Transverse colon (tissue), 4 donors: ENCODE measurements at regions not wholly inside any gene's neighbourhood (a gene's known extent, or its start where the extent isn't known, plus 50 kb on each side); places are given as distances from the start of the nearest gene placed in this dataset.

Experiments used
- DNase-seq: peaks from one replicate; pipeline ENCODE4 v3.0.0-alpha.2; 2019
- H3K27ac ChIP-seq, 4 donors: fragments of 200-600 bp; sonication (generic); 2 replicates each; pipeline ENCODE4 v1.5.1; 2016 to 2018; ENCODE audit warnings: inconsistent platforms in 4 of 4
- H3K27me3 ChIP-seq: fragments of 200-600 bp; sonication (generic); 2 replicates; pipeline ENCODE4 v1.5.1; 2017; ENCODE audit warnings: inconsistent platforms
- H3K36me3 ChIP-seq, 4 donors: fragments of 200-600 bp; sonication (generic); 2 replicates each; pipeline ENCODE4 v1.5.1; 2017 to 2019; ENCODE audit warnings: inconsistent platforms in 4 of 4
- H3K4me1 ChIP-seq, 4 donors: fragments of 200-600 bp; sonication (generic); 2 replicates each; pipeline ENCODE4 v1.5.1; 2017 to 2020; ENCODE audit warnings: inconsistent platforms in 4 of 4
- H3K4me3 ChIP-seq, 4 donors: fragments of 200-600 bp; sonication (generic); 1 replicate in 1 of 4; 2 replicates in 3 of 4; pipeline versions ENCODE4 v1.5.1 to v1.6.1; 2017 to 2019; ENCODE audit warnings: inconsistent platforms in 4 of 4
- H3K9me3 ChIP-seq, 2 donors: fragments of 200-600 bp; sonication (generic); 2 replicates each; pipeline ENCODE4 v1.5.1; 2017 to 2019; ENCODE audit warnings: inconsistent platforms in 2 of 2
- EP300 ChIP-seq: sonication (generic); formaldehyde crosslinking; IDR thresholded peaks from one replicate; pipeline ENCODE4 v1.6.1; 2017; ENCODE audit warnings: antibody characterized with exemption, low read depth
- POLR2A ChIP-seq: fragments of 450-650 bp; IDR thresholded peaks from one replicate; pipeline ENCODE4 v1.6.1; 2016; ENCODE audit warnings: antibody characterized with exemption, mild to moderate bottlenecking, moderate library complexity
- POLR2AphosphoS5 ChIP-seq, 3 donors: sonication (generic); formaldehyde crosslinking; IDR thresholded peaks; one replicate each; pipeline ENCODE4 v1.6.1; 2016; ENCODE audit warnings: antibody characterized with exemption in 3 of 3
- WGBS, 2 donors: methylation state at CpG; one replicate each; pipeline ENCODE4 v1.1.5; 2018; ENCODE audit warnings: low coverage in 1 of 2; 5-methylcytosine and 5-hydroxymethylcytosine counted together
- in situ Hi-C, 4 donors: fragments of 200-750 bp; cut with MboI; loops; one replicate each; pipeline versions ENCODE4 v1.15.0 to v1.15.1; 2017; ENCODE audit warnings: low sequenced_read_pairs in 3 of 4, low pct_ligation_motif_present in 1 of 4, low pct_unique_long_range_greater_than_20kb in 1 of 4
- intact Hi-C: fragments of 100-400 bp; cut with DNase I; formaldehyde crosslinking; loops from one replicate; pipeline ENCODE4 v1.15.1; 2023; ENCODE audit warnings: low total_unique reads
- TF ChIP-seq, protein P1 (sequence below), 5 experiments: fragments of 200-600 bp in 3 of 5; fragments of 450-650 bp in 2 of 5; sonication (generic) in 3 of 5; IDR thresholded peaks; 1 replicate in 2 of 5; 2 replicates in 3 of 5; pipeline ENCODE4 v1.5.1; 2016 to 2017; ENCODE audit warnings: antibody characterized with exemption in 5 of 5, inconsistent platforms in 3 of 5, mild to moderate bottlenecking in 2 of 5, moderate library complexity in 1 of 5

DNA sequence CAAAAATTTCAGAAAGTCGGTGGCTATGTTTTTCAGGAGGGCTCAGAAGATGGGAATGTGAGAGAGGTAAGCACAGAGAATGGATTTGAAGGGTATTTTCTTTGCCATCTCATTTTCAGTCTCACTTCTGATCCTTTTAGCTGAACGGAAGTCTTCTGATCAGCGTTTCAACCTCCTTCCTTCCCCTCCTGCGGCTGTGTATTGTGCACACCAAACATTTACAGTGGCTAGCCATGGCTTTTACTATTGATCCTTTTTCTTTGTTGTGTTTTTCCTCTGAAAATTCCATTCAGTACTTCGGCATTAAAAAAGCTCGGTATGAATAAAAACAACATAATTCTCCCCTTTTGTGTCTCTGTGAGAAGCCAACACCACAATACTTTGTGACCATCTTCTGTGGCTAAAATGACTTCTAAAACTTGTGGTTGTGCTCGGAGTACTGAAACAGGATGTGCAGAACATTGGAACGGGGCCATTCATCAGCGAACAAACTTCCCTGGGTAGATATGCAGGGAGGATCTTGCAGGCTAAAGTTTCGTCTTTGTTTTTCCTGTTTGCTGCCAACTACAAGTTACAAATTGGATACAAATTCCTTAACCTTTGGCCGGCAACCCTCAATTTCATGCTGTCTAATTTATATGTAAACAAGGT, 260.8 kb upstream of the FAM98A start:
- in situ Hi-C loops (no loop called here), intact Hi-C loops (no loop called here)
- 46 to 48% methylated on average over 11 of the region's 11 CpGs for WGBS, 2 donors
- H3K36me3 ChIP-seq: no peaks in the 10 kb centered on the region
- no peak overlapping the region for H3K27ac ChIP-seq
- TF ChIP-seq POLR2A: no peak
- no peak for TF ChIP-seq POLR2AphosphoS5 (IDR thresholded peaks at IDR 0.05)
- TF ChIP-seq EP300: no peak
- TF ChIP-seq, protein P1, sequence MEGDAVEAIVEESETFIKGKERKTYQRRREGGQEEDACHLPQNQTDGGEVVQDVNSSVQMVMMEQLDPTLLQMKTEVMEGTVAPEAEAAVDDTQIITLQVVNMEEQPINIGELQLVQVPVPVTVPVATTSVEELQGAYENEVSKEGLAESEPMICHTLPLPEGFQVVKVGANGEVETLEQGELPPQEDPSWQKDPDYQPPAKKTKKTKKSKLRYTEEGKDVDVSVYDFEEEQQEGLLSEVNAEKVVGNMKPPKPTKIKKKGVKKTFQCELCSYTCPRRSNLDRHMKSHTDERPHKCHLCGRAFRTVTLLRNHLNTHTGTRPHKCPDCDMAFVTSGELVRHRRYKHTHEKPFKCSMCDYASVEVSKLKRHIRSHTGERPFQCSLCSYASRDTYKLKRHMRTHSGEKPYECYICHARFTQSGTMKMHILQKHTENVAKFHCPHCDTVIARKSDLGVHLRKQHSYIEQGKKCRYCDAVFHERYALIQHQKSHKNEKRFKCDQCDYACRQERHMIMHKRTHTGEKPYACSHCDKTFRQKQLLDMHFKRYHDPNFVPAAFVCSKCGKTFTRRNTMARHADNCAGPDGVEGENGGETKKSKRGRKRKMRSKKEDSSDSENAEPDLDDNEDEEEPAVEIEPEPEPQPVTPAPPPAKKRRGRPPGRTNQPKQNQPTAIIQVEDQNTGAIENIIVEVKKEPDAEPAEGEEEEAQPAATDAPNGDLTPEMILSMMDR (IDR thresholded peaks at IDR 0.05): no peak
- no peaks in the 10 kb centered on the region for H3K27me3 ChIP-seq
- no peaks in the 10 kb centered on the region for H3K4me1 ChIP-seq
- DNase-seq: no peak
- H3K4me3 ChIP-seq: no peak overlapping the region
- no peaks in the 10 kb centered on the region for H3K9me3 ChIP-seq

DNA sequence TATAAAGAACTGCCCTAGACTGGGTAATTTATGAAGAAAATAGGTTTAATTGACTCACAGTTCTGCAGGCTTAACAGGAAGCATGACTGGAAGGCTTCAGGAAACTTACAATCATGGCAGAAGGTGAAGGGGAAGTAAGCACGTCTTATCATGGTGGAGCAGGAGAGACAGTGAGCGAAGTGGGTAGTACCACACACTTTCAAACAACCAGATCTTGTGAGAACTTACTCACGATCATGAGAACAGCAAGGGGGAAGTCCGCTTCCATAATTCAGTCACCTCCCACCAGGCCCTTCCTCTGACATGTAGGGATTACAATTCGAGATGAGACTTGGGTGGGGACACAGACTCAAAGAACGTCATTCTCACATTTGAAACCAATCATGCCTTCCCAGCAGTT, 260.1 kb upstream of the FAM98A start:
- Histone ChIP-seq H3K4me1 (no peaks in the 10 kb centered on the region), H3K27ac (no peak overlapping the region), H3K27me3 (no peaks in the 10 kb centered on the region), H3K4me3 (no peak overlapping the region), H3K36me3 (no peaks in the 10 kb centered on the region), H3K9me3 (no peaks in the 10 kb centered on the region)
- TF ChIP-seq, protein P1 (IDR thresholded peaks at IDR 0.05): no peak
- TF ChIP-seq POLR2A: no peak
- no peak for TF ChIP-seq EP300
- no peak for TF ChIP-seq POLR2AphosphoS5 (IDR thresholded peaks at IDR 0.05)
- intact Hi-C loops: no loop called here
- DNase-seq: no peak
- WGBS, 2 donors: 64 to 77% methylated on average over 3 to 6 of the region's 6 CpGs
- in situ Hi-C loops: no loop called here

DNA sequence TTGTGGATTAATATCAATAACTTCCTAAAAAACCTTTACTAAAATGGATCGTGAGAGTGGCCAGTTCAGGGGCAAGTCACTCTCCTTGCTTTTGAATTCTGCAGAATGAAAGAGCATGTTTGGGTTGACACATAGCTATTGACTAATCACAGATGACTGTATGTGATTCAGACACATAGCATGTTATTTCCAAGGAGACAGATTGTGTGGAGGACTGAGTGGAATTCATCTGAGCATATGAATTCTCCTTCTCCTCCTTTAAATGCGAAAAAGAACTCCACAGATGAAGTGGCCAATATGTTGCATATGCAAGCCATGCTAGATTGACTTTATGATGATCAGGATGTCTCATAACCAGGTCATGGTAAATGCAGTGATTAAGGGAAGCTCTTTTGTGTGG, 249.4 kb upstream of the FAM98A start:
- H3K36me3 ChIP-seq: no peaks in the 10 kb centered on the region
- WGBS, 2 donors: 53 to 84% methylated on average over 2 of the region's 2 CpGs
- no peak overlapping the region for H3K4me3 ChIP-seq
- no peaks in the 10 kb centered on the region for H3K4me1 ChIP-seq
- no peak for DNase-seq
- TF ChIP-seq, protein P1 (IDR thresholded peaks at IDR 0.05): no peak
- TF ChIP-seq EP300 (no peak), POLR2A (no peak), POLR2AphosphoS5 (IDR thresholded peaks at IDR 0.05) (no peak)
- peaks cover 4% of the 10 kb centered on the region in 2 donors for H3K9me3 ChIP-seq
- in situ Hi-C loops (no loop called here), intact Hi-C loops (no loop called here)
- no peak overlapping the region for H3K27ac ChIP-seq
- H3K27me3 ChIP-seq: no peaks in the 10 kb centered on the region

DNA sequence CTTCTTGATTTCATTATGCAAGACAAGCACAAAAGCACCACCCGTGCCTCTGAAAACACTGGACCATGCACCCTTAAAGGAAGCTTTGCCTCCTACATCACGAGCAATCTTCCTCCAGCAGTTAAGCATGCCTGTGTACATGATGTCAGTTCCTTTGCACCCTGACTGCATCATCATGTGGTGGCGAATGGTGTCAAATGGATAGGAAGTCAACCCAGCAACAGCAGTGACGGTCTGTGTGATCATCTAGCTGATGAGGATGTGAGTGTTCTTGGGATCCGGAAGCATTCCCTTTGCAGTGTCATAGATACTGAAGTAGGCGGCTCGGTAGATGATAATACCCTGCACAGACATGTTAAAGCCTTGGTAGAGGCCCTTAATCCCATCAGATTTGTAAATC, 240.7 kb upstream of the FAM98A start:
- no peaks in the 10 kb centered on the region for H3K36me3 ChIP-seq
- in situ Hi-C loops (no loop called here), intact Hi-C loops (no loop called here)
- TF ChIP-seq EP300: no peak
- TF ChIP-seq, protein P1 (IDR thresholded peaks at IDR 0.05): no peak
- no peak for TF ChIP-seq POLR2AphosphoS5 (IDR thresholded peaks at IDR 0.05)
- TF ChIP-seq POLR2A: no peak
- H3K27me3 ChIP-seq: no peaks in the 10 kb centered on the region
- no peaks in the 10 kb centered on the region for H3K4me1 ChIP-seq
- no peak overlapping the region for H3K4me3 ChIP-seq
- 80 to 91% methylated on average over 1 to 7 of the region's 7 CpGs for WGBS, 2 donors
- H3K27ac ChIP-seq: no peak overlapping the region
- no peak for DNase-seq
- H3K9me3 ChIP-seq: no peaks in the 10 kb centered on the region
